ENCODE measurements at regions not wholly inside any gene's neighbourhood (a gene's known extent, or its start where the extent isn't known, plus 50 kb on each side); places are given as distances from the start of the nearest gene placed in this dataset.

- TF ChIP-seq TCF12 (IDR thresholded peaks at IDR 0.05; ENCODE audit: low read depth, low read length) (no peak), BRCA1 (IDR thresholded peaks at IDR 0.05; ENCODE audit: low read depth, low read length) (no peak), CHD2 (IDR thresholded peaks at IDR 0.05; ENCODE audit: borderline replicate concordance, low read depth, low read length) (no peak), NRF1 (conservative IDR thresholded peaks at IDR 0.05; ENCODE audit: low read depth, low read length) (no peak), SREBF1 (IDR thresholded peaks at IDR 0.05; ENCODE audit: low read length) (no peak), BACH1 (IDR thresholded peaks at IDR 0.05; ENCODE audit: borderline replicate concordance) (no peak; the same call in 1 of the 2 replicates), HDAC2 (IDR thresholded peaks at IDR 0.05) (no peak), SPI1 (IDR thresholded peaks at IDR 0.05; ENCODE audit: borderline replicate concordance, insufficient read depth, low read depth, low read length) (peak; percentile 89), NBN (IDR thresholded peaks at IDR 0.05) (0 out of 2 replicates have a peak, but pooled peaks have one; percentile 46), EP300 (IDR thresholded peaks at IDR 0.05; ENCODE audit: borderline replicate concordance in 1 of 2, control insufficient read depth in 1 of 2, low read depth in 2 of 2, low read length in 2 of 2) (peak in 1 of 2 experiments; percentile 47; a peak in 1 of 4 replicates), POLR2AphosphoS2 (IDR thresholded peaks at IDR 0.05; ENCODE audit: low read depth, low read length) (no peak), EED (IDR thresholded peaks at IDR 0.05; ENCODE audit: low read depth) (no peak), ESRRA (IDR thresholded peaks at IDR 0.05; ENCODE audit: low read length) (no peak), IKZF2 (IDR thresholded peaks at IDR 0.05) (peak; percentile 31 to 50; a peak in 2 of 4 replicates)
- TF ChIP-seq, protein P1, sequence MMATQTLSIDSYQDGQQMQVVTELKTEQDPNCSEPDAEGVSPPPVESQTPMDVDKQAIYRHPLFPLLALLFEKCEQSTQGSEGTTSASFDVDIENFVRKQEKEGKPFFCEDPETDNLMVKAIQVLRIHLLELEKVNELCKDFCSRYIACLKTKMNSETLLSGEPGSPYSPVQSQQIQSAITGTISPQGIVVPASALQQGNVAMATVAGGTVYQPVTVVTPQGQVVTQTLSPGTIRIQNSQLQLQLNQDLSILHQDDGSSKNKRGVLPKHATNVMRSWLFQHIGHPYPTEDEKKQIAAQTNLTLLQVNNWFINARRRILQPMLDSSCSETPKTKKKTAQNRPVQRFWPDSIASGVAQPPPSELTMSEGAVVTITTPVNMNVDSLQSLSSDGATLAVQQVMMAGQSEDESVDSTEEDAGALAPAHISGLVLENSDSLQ (IDR thresholded peaks at IDR 0.05), result 0 out of 2 replicates have a peak, but pooled peaks have one; percentile 10
- TF ChIP-seq, protein P2, sequence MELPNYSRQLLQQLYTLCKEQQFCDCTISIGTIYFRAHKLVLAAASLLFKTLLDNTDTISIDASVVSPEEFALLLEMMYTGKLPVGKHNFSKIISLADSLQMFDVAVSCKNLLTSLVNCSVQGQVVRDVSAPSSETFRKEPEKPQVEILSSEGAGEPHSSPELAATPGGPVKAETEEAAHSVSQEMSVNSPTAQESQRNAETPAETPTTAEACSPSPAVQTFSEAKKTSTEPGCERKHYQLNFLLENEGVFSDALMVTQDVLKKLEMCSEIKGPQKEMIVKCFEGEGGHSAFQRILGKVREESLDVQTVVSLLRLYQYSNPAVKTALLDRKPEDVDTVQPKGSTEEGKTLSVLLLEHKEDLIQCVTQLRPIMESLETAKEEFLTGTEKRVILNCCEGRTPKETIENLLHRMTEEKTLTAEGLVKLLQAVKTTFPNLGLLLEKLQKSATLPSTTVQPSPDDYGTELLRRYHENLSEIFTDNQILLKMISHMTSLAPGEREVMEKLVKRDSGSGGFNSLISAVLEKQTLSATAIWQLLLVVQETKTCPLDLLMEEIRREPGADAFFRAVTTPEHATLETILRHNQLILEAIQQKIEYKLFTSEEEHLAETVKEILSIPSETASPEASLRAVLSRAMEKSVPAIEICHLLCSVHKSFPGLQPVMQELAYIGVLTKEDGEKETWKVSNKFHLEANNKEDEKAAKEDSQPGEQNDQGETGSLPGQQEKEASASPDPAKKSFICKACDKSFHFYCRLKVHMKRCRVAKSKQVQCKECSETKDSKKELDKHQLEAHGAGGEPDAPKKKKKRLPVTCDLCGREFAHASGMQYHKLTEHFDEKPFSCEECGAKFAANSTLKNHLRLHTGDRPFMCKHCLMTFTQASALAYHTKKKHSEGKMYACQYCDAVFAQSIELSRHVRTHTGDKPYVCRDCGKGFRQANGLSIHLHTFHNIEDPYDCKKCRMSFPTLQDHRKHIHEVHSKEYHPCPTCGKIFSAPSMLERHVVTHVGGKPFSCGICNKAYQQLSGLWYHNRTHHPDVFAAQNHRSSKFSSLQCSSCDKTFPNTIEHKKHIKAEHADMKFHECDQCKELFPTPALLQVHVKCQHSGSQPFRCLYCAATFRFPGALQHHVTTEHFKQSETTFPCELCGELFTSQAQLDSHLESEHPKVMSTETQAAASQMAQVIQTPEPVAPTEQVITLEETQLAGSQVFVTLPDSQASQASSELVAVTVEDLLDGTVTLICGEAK (IDR thresholded peaks at IDR 0.05; ENCODE audit: borderline replicate concordance), result no peak
These were observed 313.5 kb upstream of the PDE4D start (continued) for GRCh38 chr5:60207040-60207439.
